CD14-positive monocyte (primary cell): ENCODE measurements at regions not wholly inside any gene's neighbourhood (a gene's known extent, or its start where the extent isn't known, plus 50 kb on each side); places are given as distances from the start of the nearest gene placed in this dataset.

Experiments
- DNase-seq, 3 donors: peaks; one replicate each; pipeline ENCODE4 v3.0.0-alpha.2; 2011 to 2022
- H2AFZ ChIP-seq: 2 replicates; pipeline ENCODE4 v1.6.0; 2012; ENCODE audit warnings: mild to moderate bottlenecking, low read depth, low read length, inconsistent platforms; ENCODE audit not compliant: insufficient read depth, poor library complexity, severe bottlenecking
- H3K27ac ChIP-seq, 2 donors: 1 replicate in 1 of 2; 2 replicates in 1 of 2; pipeline ENCODE4 v1.5.1; 2012 to 2013; ENCODE audit warnings: low read length in 2 of 2, control low read depth in 1 of 2, inconsistent platforms in 1 of 2, low read depth in 1 of 2, mild to moderate bottlenecking in 1 of 2
- H3K27me3 ChIP-seq, 2 donors: one replicate each; pipeline versions ENCODE4 v1.6.0 to v1.6.1; 2011 to 2013; ENCODE audit warnings: low read length in 2 of 2; ENCODE audit not compliant: control insufficient read depth in 2 of 2, insufficient read depth in 2 of 2
- H3K36me3 ChIP-seq, 2 donors: replicated peaks in 1 of 2; 1 replicate in 1 of 2; 2 replicates in 1 of 2; pipeline versions ENCODE4 v1.5.1 to v1.6.1; 2012 to 2013; ENCODE audit warnings: low read length in 2 of 2, control low read depth in 1 of 2, inconsistent platforms in 1 of 2, mild to moderate bottlenecking in 1 of 2; ENCODE audit not compliant: insufficient read depth in 2 of 2, control insufficient read depth in 1 of 2
- H3K4me1 ChIP-seq, 2 donors: 1 replicate in 1 of 2; 2 replicates in 1 of 2; pipeline versions ENCODE4 v1.5.1 to v1.6.1; 2012 to 2013; ENCODE audit warnings: low read length in 2 of 2, control low read depth in 1 of 2, inconsistent platforms in 1 of 2, mild to moderate bottlenecking in 1 of 2, moderate library complexity in 1 of 2; ENCODE audit not compliant: insufficient read depth in 2 of 2, control insufficient read depth in 1 of 2
- H3K4me2 ChIP-seq: replicated peaks from 2 replicates; pipeline ENCODE3; 2012; ENCODE audit warnings: low read length, moderate library complexity, mild to moderate bottlenecking; ENCODE audit not compliant: poor library complexity, severe bottlenecking; ENCODE audit errors: extremely low read depth
- H3K4me3 ChIP-seq, 3 experiments: fragments of 200-600 bp in 1 of 3; sonication (generic) in 1 of 3; replicated peaks in 1 of 3; 1 replicate in 2 of 3; 2 replicates in 1 of 3; pipeline ENCODE4 v1.5.1; 2011 to 2013; ENCODE audit warnings: low read length in 3 of 3, mild to moderate bottlenecking in 3 of 3, control low read depth in 2 of 3, low read depth in 2 of 3, inconsistent platforms in 1 of 3, moderate library complexity in 1 of 3
- H3K79me2 ChIP-seq: 2 replicates; pipeline ENCODE4 v1.6.0; 2012; ENCODE audit warnings: mild to moderate bottlenecking, control low read depth, inconsistent platforms, low read length, moderate library complexity; ENCODE audit not compliant: insufficient read depth
- H3K9ac ChIP-seq: 2 replicates; pipeline ENCODE4 v1.6.0; 2017; ENCODE audit warnings: low read length, mild to moderate bottlenecking; ENCODE audit not compliant: insufficient read depth, poor library complexity, severe bottlenecking
- H3K9me3 ChIP-seq, 2 donors: replicated peaks in 1 of 2; 1 replicate in 1 of 2; 2 replicates in 1 of 2; pipeline versions ENCODE4 v1.5.1 to v1.6.1; 2012 to 2013; ENCODE audit warnings: low read length in 2 of 2, control low read depth in 1 of 2; ENCODE audit not compliant: control insufficient read depth in 1 of 2, insufficient read depth in 1 of 2
- H4K20me1 ChIP-seq: 2 replicates; pipeline ENCODE4 v1.6.0; 2012; ENCODE audit warnings: mild to moderate bottlenecking, low read length, control low read depth, moderate library complexity; ENCODE audit not compliant: insufficient read depth
- H3K27ac Mint-ChIP-seq, 7 donors: one replicate each; pipeline ENCODE4 v1.8.0; 2020; ENCODE audit warnings: mild to moderate bottlenecking in 7 of 7, mixed read lengths in 7 of 7, moderate library complexity in 6 of 7, inconsistent platforms in 2 of 7
- H3K27me3 Mint-ChIP-seq, 3 donors: one replicate each; pipeline ENCODE4 v1.8.0; 2021 to 2022; ENCODE audit warnings: low read depth in 3 of 3, mild to moderate bottlenecking in 3 of 3, mixed read lengths in 3 of 3, moderate library complexity in 3 of 3, inconsistent platforms in 1 of 3
- H3K36me3 Mint-ChIP-seq, 2 donors: one replicate each; pipeline ENCODE4 v1.8.0; 2020; ENCODE audit warnings: mixed read lengths in 2 of 2, inconsistent platforms in 1 of 2, mild to moderate bottlenecking in 1 of 2
- H3K4me1 Mint-ChIP-seq: one replicate; pipeline ENCODE4 v1.8.0; 2020; ENCODE audit warnings: mild to moderate bottlenecking, mixed read lengths
- H3K4me3 Mint-ChIP-seq, 2 donors: one replicate each; pipeline ENCODE4 v1.8.0; 2020; ENCODE audit warnings: mild to moderate bottlenecking in 2 of 2, mixed read lengths in 2 of 2, moderate library complexity in 1 of 2
- H3K9me3 Mint-ChIP-seq, 7 donors: one replicate each; pipeline ENCODE4 v1.8.0; 2020 to 2022; ENCODE audit warnings: mixed read lengths in 7 of 7, mild to moderate bottlenecking in 6 of 7, moderate library complexity in 6 of 7, inconsistent platforms in 2 of 7
- WGBS: methylation state at CpG from one replicate; pipeline ENCODE4 v1.1.5; 2013; ENCODE audit warnings: missing lambda C conversion rate; ENCODE audit not compliant: insufficient coverage; 5-methylcytosine and 5-hydroxymethylcytosine counted together
- intact Hi-C, 2 donors: fragments of 100-400 bp; cut with micrococcal nuclease; formaldehyde crosslinking; loops; one replicate each; pipeline versions ENCODE4 v1.15.0 to v1.15.1; 2023
- TF ChIP-seq, protein P1 (sequence below): fragments of 200-600 bp; IDR thresholded peaks from one replicate; pipeline ENCODE4 v1.8.0; 2022; ENCODE audit warnings: antibody characterized with exemption, mild to moderate bottlenecking

DNA sequence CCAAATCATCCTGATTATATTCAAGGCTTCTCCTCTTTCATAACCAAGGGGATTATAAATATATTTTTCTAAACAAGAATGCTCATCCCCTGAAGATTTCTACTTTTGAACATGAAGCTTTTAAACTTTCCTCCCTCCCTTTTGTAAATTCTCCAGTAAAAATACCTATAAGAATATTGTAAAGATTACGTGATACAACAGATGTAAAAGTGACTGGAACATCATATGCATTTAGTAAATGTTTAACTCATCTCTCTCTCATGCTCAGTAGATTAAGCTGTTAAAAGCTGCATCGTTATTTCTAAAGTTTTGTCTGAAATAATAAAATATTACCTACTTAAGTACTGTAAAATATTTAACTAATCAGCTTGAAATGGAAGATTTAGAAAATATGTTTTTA is 281.1 kb downstream of the SPRY2 start:
- no peak overlapping the region for H3K27ac Mint-ChIP-seq
- TF ChIP-seq, protein P1, sequence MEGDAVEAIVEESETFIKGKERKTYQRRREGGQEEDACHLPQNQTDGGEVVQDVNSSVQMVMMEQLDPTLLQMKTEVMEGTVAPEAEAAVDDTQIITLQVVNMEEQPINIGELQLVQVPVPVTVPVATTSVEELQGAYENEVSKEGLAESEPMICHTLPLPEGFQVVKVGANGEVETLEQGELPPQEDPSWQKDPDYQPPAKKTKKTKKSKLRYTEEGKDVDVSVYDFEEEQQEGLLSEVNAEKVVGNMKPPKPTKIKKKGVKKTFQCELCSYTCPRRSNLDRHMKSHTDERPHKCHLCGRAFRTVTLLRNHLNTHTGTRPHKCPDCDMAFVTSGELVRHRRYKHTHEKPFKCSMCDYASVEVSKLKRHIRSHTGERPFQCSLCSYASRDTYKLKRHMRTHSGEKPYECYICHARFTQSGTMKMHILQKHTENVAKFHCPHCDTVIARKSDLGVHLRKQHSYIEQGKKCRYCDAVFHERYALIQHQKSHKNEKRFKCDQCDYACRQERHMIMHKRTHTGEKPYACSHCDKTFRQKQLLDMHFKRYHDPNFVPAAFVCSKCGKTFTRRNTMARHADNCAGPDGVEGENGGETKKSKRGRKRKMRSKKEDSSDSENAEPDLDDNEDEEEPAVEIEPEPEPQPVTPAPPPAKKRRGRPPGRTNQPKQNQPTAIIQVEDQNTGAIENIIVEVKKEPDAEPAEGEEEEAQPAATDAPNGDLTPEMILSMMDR: no peak
- no peak overlapping the region for H3K4me3 Mint-ChIP-seq
- H3K27me3 Mint-ChIP-seq: peaks cover 0 to 1% (median 0%) of the 10 kb centered on the region in 3 donors
- DNase-seq: no peak
- WGBS: no CpG with 5 or more reads among the region's 2 CpGs
- no peak overlapping the region for H3K9ac ChIP-seq
- no peaks in the 10 kb centered on the region for H3K27me3 ChIP-seq
- H3K27ac ChIP-seq: no peak overlapping the region
- intact Hi-C loops: loop anchor here in 1 of 2 donors (10.0 kb wide), 1 partner anchor 405 kb away; no protein-coding TSS in a partner anchor
- H3K4me1 ChIP-seq: no peaks in the 10 kb centered on the region
- peaks cover 0 to 15% (median 8%) of the 10 kb centered on the region in 7 donors for H3K9me3 Mint-ChIP-seq
- H3K9me3 ChIP-seq: peaks cover 0 to 2% of the 10 kb centered on the region in 2 donors
- no peak overlapping the region for H3K4me2 ChIP-seq
- H3K36me3 ChIP-seq: no peaks in the 10 kb centered on the region
- H2AFZ ChIP-seq: no peak overlapping the region
- no peak overlapping the region for H3K4me3 ChIP-seq
- H3K36me3 Mint-ChIP-seq: no peaks in the 10 kb centered on the region
- no peaks in the 10 kb centered on the region for H3K79me2 ChIP-seq
- H3K4me1 Mint-ChIP-seq: no peaks in the 10 kb centered on the region
- no peaks in the 10 kb centered on the region for H4K20me1 ChIP-seq

DNA sequence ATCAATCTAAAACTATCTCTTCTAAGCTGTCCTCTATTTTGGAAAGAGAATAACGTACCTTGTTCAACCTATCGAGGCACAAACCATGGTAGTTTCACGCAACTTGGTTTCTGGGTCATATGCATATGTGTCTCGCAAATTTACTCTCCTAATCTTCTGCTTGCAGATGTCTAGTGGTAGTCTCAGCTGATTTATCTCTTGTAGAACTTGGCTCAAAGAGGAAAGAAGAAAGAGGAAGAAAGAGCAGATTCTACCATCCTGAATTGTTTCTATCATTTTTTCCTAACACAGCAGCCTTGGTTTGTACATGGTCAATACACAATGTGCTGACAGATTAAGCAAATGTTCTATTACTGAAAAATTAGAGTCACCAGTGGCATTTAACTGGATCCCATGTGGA is 282.3 kb downstream of the SPRY2 start:
- H3K4me1 ChIP-seq: no peaks in the 10 kb centered on the region
- no peak overlapping the region for H3K4me2 ChIP-seq
- no peaks in the 10 kb centered on the region for H3K36me3 ChIP-seq
- 87% methylated on average over 3 of the region's 4 CpGs for WGBS
- H4K20me1 ChIP-seq: no peaks in the 10 kb centered on the region
- Mint-ChIP-seq H3K36me3 (no peaks in the 10 kb centered on the region), H3K9me3 (peaks cover 4 to 18% (median 7%) of the 10 kb centered on the region in 7 donors), H3K27ac (no peak overlapping the region), H3K4me1 (no peaks in the 10 kb centered on the region), H3K27me3 (peaks cover 0 to 1% (median 0%) of the 10 kb centered on the region in 3 donors), H3K4me3 (no peak overlapping the region)
- no peaks in the 10 kb centered on the region for H3K79me2 ChIP-seq
- peaks cover 0 to 2% of the 10 kb centered on the region in 2 donors for H3K9me3 ChIP-seq
- no peak for DNase-seq
- TF ChIP-seq, protein P1: no peak
- no peak overlapping the region for H3K9ac ChIP-seq
- H3K27ac ChIP-seq: no peak overlapping the region
- no peak overlapping the region for H3K4me3 ChIP-seq
- no peak overlapping the region for H2AFZ ChIP-seq
- intact Hi-C loops: loop anchor here in 1 of 2 donors (10.0 kb wide), 1 partner anchor 406 kb away; no protein-coding TSS in a partner anchor
- H3K27me3 ChIP-seq: no peaks in the 10 kb centered on the region
